Embryonic facial prominence (tissue), 1 donor: ENCODE measurements at regions not wholly inside any gene's neighbourhood (a gene's known extent, or its start where the extent isn't known, plus 50 kb on each side); places are given as distances from the start of the nearest gene placed in this dataset.

Experiments
- DNase-seq: peaks from one replicate; pipeline ENCODE4 v3.0.0-alpha.2; 2016; ENCODE audit errors: extremely low spot score

DNA sequence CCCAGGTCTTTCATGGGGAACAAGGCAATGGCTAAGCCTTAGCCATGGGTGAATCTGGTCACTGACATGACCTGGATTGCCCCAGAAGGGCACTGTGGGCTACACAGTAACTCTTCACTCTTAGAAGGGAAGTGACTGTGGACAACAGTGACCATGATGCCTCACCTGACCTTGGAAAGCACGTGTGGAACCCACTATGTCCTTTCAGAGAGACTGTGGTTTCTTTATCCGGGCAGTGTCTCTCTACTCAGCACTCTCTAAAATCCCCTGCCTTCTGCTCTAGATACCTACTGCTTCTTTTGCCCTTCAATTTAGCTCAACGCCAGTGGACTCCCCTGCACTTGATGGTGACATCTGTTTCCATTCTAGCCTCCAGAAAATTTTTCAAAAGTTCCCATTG lies 66.1 kb upstream of the ANKFN1 start:
- DNase-seq, result no peak

DNA sequence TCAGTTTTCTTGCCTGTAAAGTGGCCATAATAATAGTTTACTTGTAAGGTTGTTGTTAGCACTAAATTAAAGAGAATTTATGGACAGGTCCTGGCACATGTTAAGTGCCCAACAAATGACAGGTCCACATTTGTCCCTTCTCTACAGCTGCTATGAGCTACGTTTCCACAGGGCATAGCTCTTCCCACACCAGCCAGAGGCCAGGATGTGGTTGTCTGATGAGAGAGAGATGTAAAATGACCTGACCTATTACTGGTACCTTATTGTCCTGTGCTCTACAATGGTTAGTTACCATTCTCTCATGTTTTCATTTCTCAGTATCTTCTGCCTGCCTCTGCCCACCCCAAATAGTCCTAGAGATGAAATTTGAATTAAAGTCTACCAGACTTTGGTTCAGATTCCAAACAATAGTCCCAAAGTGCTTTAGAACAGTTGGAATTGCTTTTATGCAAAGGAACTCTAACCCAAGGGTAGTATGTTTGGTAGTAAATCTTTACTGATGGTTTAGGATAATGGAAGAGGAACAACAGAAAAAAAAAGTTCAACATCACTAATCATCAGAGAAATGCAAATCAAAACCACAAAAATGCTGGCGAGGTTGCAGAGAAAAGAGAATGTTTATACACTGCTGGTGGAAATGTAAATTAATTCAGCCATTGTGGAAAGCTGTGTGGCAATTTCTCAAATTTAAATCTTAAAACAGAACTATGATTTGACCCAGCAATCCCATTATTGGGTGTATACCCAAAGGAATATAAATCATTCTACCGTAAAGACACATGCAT lies 57.1 kb upstream of the ANKFN1 start:
- DNase-seq, result no peak

DNA sequence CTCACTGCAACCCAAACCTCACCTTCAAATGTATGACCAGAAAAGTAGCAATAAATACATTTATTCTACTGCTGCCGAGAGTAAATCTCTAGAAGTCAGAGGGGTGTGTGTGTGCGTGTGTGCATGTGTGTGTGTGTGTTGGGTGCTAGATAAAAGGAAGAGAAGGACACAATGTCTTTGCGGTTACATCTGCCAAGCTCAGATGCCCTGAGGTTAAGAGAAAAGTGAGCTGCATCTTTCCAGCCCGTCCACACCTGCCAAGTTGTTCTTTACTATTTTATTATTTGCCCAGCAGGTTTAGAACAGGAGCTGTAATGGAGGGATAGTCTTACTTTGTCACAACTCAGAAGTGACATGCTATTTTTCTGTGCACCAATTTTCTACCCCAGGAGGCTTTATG lies 54.5 kb upstream of the ANKFN1 start:
- no peak for DNase-seq

DNA sequence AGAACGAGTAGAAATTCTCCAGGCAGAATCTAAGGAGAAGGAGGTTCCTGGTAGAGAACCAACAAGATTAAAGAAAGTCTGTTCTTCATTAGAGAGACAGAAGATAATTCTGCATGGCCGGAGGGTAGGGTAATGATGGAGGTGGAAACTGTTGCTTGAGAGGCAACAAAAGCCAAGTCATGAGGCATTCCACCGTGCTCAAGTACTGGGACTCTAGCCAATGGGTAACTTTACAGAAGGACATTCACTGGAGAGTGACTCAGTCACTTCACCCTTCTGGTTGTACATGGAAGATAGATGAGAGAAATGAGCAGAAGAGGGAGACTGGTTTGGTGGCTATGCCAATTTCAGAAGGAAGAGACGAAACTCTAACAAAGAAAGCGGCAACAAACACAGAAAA lies 53.6 kb upstream of the ANKFN1 start:
- no peak for DNase-seq
